HCT116 (cell line): ENCODE measurements at regions not wholly inside any gene's neighbourhood (a gene's known extent, or its start where the extent isn't known, plus 50 kb on each side); places are given as distances from the start of the nearest gene placed in this dataset.

Experiments
- CEBPB ChIP-seq: IDR thresholded peaks from 2 replicates; pipeline ENCODE4 v1.6.1; 2012; ENCODE audit warnings: low read depth
- EZH2 ChIP-seq: fragments of 200-600 bp; sonication (generic); IDR thresholded peaks from 2 replicates; pipeline ENCODE4 v1.6.1; 2017; ENCODE audit warnings: antibody characterized with exemption, mixed run types
- SP1 ChIP-seq: IDR thresholded peaks from 2 replicates; pipeline ENCODE4 v1.6.1; 2012; ENCODE audit warnings: low read depth
- YY1 ChIP-seq: IDR thresholded peaks from 2 replicates; pipeline ENCODE4 v1.6.1; 2011; ENCODE audit warnings: low read length, low read depth, moderate library complexity, mild to moderate bottlenecking; ENCODE audit not compliant: insufficient replicate concordance; ENCODE audit errors: extremely low read depth
- TF ChIP-seq, protein P1 (sequence below): IDR thresholded peaks from 2 replicates; pipeline ENCODE4 v1.6.1; 2012; ENCODE audit warnings: low read depth
- TF ChIP-seq, protein P2 (sequence below), 3 experiments: fragments of 200-600 bp in 1 of 3; sonication (generic) in 1 of 3; IDR thresholded peaks in 2 of 3; conservative IDR thresholded peaks in 1 of 3; 2 replicates each; pipeline ENCODE4 v1.5.1; 2012 to 2017; ENCODE audit warnings: low read depth in 2 of 3, low read length in 2 of 3, antibody characterized with exemption in 1 of 3, borderline replicate concordance in 1 of 3, control low read depth in 1 of 3, mild to moderate bottlenecking in 1 of 3, mixed read lengths in 1 of 3, mixed run types in 1 of 3, moderate library complexity in 1 of 3; ENCODE audit not compliant: insufficient read depth in 1 of 3

DNA sequence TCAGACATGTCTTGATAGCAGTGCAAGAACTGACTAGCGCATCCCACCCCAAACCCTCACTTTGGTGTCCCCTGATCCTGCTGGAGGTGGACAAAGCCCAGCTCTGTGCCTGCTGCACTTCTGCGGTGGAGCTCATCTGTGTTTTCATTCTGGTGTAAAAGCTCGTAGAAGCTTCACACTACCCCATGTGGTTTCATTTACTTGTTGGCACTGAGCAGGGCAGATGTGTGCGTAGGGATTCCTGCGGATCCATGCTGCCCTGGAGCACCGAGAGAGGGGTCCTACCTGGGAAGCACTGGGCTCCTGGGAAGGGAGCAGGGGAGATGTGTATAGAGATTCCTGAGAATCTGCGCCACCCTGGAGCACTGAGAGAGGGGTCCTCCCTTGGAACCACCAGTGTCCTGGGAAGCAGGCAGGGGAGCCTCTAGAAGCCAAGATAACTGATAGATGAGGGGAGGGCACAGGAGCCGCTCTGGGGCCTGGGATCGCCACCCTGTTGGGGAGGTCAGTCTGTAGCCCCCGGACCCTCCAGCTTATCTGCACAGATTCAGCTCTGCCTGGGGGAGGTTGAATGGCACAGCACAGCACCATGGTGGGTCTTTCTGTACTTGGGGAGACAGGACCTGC is 106.9 kb upstream of the OTOS start:
- TF ChIP-seq, protein P1, sequence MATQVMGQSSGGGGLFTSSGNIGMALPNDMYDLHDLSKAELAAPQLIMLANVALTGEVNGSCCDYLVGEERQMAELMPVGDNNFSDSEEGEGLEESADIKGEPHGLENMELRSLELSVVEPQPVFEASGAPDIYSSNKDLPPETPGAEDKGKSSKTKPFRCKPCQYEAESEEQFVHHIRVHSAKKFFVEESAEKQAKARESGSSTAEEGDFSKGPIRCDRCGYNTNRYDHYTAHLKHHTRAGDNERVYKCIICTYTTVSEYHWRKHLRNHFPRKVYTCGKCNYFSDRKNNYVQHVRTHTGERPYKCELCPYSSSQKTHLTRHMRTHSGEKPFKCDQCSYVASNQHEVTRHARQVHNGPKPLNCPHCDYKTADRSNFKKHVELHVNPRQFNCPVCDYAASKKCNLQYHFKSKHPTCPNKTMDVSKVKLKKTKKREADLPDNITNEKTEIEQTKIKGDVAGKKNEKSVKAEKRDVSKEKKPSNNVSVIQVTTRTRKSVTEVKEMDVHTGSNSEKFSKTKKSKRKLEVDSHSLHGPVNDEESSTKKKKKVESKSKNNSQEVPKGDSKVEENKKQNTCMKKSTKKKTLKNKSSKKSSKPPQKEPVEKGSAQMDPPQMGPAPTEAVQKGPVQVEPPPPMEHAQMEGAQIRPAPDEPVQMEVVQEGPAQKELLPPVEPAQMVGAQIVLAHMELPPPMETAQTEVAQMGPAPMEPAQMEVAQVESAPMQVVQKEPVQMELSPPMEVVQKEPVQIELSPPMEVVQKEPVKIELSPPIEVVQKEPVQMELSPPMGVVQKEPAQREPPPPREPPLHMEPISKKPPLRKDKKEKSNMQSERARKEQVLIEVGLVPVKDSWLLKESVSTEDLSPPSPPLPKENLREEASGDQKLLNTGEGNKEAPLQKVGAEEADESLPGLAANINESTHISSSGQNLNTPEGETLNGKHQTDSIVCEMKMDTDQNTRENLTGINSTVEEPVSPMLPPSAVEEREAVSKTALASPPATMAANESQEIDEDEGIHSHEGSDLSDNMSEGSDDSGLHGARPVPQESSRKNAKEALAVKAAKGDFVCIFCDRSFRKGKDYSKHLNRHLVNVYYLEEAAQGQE: no peak
- TF ChIP-seq CEBPB: no peak
- TF ChIP-seq, protein P2, sequence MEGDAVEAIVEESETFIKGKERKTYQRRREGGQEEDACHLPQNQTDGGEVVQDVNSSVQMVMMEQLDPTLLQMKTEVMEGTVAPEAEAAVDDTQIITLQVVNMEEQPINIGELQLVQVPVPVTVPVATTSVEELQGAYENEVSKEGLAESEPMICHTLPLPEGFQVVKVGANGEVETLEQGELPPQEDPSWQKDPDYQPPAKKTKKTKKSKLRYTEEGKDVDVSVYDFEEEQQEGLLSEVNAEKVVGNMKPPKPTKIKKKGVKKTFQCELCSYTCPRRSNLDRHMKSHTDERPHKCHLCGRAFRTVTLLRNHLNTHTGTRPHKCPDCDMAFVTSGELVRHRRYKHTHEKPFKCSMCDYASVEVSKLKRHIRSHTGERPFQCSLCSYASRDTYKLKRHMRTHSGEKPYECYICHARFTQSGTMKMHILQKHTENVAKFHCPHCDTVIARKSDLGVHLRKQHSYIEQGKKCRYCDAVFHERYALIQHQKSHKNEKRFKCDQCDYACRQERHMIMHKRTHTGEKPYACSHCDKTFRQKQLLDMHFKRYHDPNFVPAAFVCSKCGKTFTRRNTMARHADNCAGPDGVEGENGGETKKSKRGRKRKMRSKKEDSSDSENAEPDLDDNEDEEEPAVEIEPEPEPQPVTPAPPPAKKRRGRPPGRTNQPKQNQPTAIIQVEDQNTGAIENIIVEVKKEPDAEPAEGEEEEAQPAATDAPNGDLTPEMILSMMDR (IDR thresholded peaks at IDR 0.05 in 2 of 3, conservative IDR thresholded peaks at IDR 0.05 in 1 of 3; ENCODE audit: borderline replicate concordance in 1 of 3, insufficient read depth in 1 of 3, low read depth in 2 of 3, low read length in 2 of 3): no peak
- no peak for TF ChIP-seq YY1
- no peak for TF ChIP-seq SP1
- no peak for TF ChIP-seq EZH2
